PC-3 (cell line): ENCODE measurements at regions not wholly inside any gene's neighbourhood (a gene's known extent, or its start where the extent isn't known, plus 50 kb on each side); places are given as distances from the start of the nearest gene placed in this dataset.

Experiments
- EZH2 ChIP-seq: fragments of 300-600 bp; sonication (generic); IDR thresholded peaks from one replicate; pipeline ENCODE4 v1.6.1; 2017; ENCODE audit warnings: antibody characterized with exemption, mild to moderate bottlenecking, low read length; ENCODE audit not compliant: unreplicated experiment
- EZH2phosphoT487 ChIP-seq: fragments of 300-600 bp; sonication (generic); IDR thresholded peaks from 2 replicates; pipeline ENCODE4 v1.6.1; 2018; ENCODE audit warnings: mild to moderate bottlenecking, antibody characterized with exemption, low read length, borderline replicate concordance
- TF ChIP-seq, protein P1 (sequence below): fragments of 300-600 bp; sonication (generic); conservative IDR thresholded peaks from 2 replicates; pipeline ENCODE4 v1.5.1; 2017; ENCODE audit warnings: antibody characterized with exemption, low read depth, mild to moderate bottlenecking, low read length

DNA sequence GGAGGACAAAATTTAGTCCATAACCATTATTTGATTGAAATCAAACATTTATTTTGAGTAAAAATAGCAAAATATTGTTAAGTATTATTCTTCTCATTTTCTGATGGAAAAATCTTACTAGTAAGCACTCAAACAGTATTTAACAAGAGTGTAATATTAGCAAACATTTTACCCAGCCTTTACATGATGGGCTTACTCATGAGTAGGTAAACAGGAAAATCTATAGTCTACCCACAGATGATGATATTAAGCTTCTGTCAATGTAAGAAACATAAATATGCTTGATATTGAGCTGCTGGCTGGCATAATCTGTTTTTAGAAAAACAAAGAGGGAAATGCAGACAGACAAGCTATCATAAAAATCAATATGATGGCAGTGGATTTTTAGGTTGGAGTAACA lies 418.5 kb upstream of the COX7C start:
- TF ChIP-seq, protein P1, sequence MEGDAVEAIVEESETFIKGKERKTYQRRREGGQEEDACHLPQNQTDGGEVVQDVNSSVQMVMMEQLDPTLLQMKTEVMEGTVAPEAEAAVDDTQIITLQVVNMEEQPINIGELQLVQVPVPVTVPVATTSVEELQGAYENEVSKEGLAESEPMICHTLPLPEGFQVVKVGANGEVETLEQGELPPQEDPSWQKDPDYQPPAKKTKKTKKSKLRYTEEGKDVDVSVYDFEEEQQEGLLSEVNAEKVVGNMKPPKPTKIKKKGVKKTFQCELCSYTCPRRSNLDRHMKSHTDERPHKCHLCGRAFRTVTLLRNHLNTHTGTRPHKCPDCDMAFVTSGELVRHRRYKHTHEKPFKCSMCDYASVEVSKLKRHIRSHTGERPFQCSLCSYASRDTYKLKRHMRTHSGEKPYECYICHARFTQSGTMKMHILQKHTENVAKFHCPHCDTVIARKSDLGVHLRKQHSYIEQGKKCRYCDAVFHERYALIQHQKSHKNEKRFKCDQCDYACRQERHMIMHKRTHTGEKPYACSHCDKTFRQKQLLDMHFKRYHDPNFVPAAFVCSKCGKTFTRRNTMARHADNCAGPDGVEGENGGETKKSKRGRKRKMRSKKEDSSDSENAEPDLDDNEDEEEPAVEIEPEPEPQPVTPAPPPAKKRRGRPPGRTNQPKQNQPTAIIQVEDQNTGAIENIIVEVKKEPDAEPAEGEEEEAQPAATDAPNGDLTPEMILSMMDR, result no peak
- no peak for TF ChIP-seq EZH2phosphoT487
- no peak for TF ChIP-seq EZH2
